DOHH2 (cell line): ENCODE measurements at regions not wholly inside any gene's neighbourhood (a gene's known extent, or its start where the extent isn't known, plus 50 kb on each side); places are given as distances from the start of the nearest gene placed in this dataset.

Source experiments
- H3F3A ChIP-seq: fragments of 200-600 bp; sonication (generic), shearing (Covaris generic); 2 replicates; pipeline ENCODE4 v1.6.0; 2016; ENCODE audit warnings: antibody characterized with exemption, mild to moderate bottlenecking; ENCODE audit not compliant: control insufficient read depth, insufficient read depth
- H3K27ac ChIP-seq: fragments of 200-600 bp; sonication (generic); 2 replicates; pipeline ENCODE4 v1.5.1; 2014; ENCODE audit warnings: low read depth, mild to moderate bottlenecking, low read length, moderate library complexity
- H3K27me3 ChIP-seq: fragments of 200-600 bp; sonication (generic); 2 replicates; pipeline ENCODE4 v1.6.1; 2014; ENCODE audit warnings: mild to moderate bottlenecking, low read length, mixed read lengths; ENCODE audit not compliant: control insufficient read depth
- H3K36me3 ChIP-seq: fragments of 200-600 bp; sonication (generic); 2 replicates; pipeline ENCODE4 v1.6.1; 2014; ENCODE audit warnings: mild to moderate bottlenecking, low read length, moderate library complexity, mixed read lengths; ENCODE audit not compliant: control insufficient read depth
- H3K4me1 ChIP-seq: fragments of 200-600 bp; sonication (generic); 2 replicates; pipeline ENCODE4 v1.6.1; 2014; ENCODE audit warnings: mild to moderate bottlenecking, low read length, mixed read lengths; ENCODE audit not compliant: control insufficient read depth
- H3K4me2 ChIP-seq: fragments of 200-600 bp; sonication (generic); 2 replicates; pipeline ENCODE4 v1.6.0; 2014; ENCODE audit warnings: mild to moderate bottlenecking, low read length, moderate library complexity
- H3K4me3 ChIP-seq: fragments of 200-600 bp; sonication (generic); 2 replicates; pipeline ENCODE4 v1.5.1; 2014; ENCODE audit warnings: mild to moderate bottlenecking, low read length, mixed read lengths
- H3K79me2 ChIP-seq: fragments of 200-600 bp; sonication (generic); 2 replicates; pipeline ENCODE4 v1.6.1; 2014; ENCODE audit warnings: mild to moderate bottlenecking, low read length, mixed read lengths; ENCODE audit not compliant: control insufficient read depth
- H3K9me2 ChIP-seq: fragments of 200-600 bp; sonication (generic); replicated peaks from 2 replicates; pipeline ENCODE4 v1.6.1; 2014; ENCODE audit warnings: mild to moderate bottlenecking, low read length, mixed read lengths; ENCODE audit not compliant: control insufficient read depth
- H3K9me3 ChIP-seq: fragments of 200-600 bp; sonication (generic); 2 replicates; pipeline ENCODE4 v1.6.1; 2014; ENCODE audit warnings: antibody characterized with exemption, low read length, mixed read lengths; ENCODE audit not compliant: control insufficient read depth, insufficient read depth
- H4K20me1 ChIP-seq: fragments of 200-600 bp; sonication (generic); 2 replicates; pipeline ENCODE4 v1.6.0; 2014; ENCODE audit warnings: low read depth, mild to moderate bottlenecking, antibody characterized with exemption, low read length, moderate library complexity; ENCODE audit not compliant: control insufficient read depth, insufficient read depth
- EZH2phosphoT487 ChIP-seq: fragments of 200-600 bp; sonication (generic); IDR thresholded peaks from 2 replicates; pipeline ENCODE4 v1.6.1; 2017; ENCODE audit warnings: borderline replicate concordance, mild to moderate bottlenecking, antibody characterized with exemption, low read length, moderate library complexity, mixed read lengths
- TF ChIP-seq, protein P1 (sequence below): fragments of 200-600 bp; sonication (generic); IDR thresholded peaks from one replicate; pipeline ENCODE4 v1.5.1; 2014; ENCODE audit warnings: antibody characterized with exemption, mild to moderate bottlenecking, low read depth, low read length; ENCODE audit not compliant: poor library complexity, severe bottlenecking

DNA sequence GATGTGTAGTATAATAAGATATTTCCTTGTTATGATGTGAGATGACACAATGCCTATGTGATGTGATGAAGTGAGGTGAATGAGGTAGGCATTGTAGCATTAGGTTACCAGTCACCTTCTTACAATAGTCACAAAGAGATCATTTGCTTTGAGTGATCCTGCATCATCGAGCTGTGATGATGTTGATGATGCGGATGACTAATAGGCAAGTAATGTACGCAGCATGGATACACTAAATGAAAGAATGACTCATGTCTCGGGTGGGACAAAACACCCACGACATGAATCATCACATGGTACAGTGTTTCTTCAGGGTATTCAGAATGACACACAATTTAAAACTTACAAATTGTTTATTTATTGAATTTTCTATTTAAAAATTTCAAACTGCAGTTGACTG is 806.3 kb upstream of the GJE1 start:
- H3K27me3 ChIP-seq = no peaks in the 10 kb centered on the region
- H3K79me2 ChIP-seq = no peaks in the 10 kb centered on the region
- no peak overlapping the region for H3K4me3 ChIP-seq
- H3K4me2 ChIP-seq = no peak overlapping the region
- H3K4me1 ChIP-seq = no peaks in the 10 kb centered on the region
- no peaks in the 10 kb centered on the region for H4K20me1 ChIP-seq
- H3K27ac ChIP-seq = no peak overlapping the region
- no peak for TF ChIP-seq EZH2phosphoT487
- TF ChIP-seq, protein P1, sequence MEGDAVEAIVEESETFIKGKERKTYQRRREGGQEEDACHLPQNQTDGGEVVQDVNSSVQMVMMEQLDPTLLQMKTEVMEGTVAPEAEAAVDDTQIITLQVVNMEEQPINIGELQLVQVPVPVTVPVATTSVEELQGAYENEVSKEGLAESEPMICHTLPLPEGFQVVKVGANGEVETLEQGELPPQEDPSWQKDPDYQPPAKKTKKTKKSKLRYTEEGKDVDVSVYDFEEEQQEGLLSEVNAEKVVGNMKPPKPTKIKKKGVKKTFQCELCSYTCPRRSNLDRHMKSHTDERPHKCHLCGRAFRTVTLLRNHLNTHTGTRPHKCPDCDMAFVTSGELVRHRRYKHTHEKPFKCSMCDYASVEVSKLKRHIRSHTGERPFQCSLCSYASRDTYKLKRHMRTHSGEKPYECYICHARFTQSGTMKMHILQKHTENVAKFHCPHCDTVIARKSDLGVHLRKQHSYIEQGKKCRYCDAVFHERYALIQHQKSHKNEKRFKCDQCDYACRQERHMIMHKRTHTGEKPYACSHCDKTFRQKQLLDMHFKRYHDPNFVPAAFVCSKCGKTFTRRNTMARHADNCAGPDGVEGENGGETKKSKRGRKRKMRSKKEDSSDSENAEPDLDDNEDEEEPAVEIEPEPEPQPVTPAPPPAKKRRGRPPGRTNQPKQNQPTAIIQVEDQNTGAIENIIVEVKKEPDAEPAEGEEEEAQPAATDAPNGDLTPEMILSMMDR = no peak
- no peaks in the 10 kb centered on the region for H3K9me2 ChIP-seq
- no peaks in the 10 kb centered on the region for H3K9me3 ChIP-seq
- no peaks in the 10 kb centered on the region for H3K36me3 ChIP-seq
- H3F3A ChIP-seq = no peaks in the 10 kb centered on the region

DNA sequence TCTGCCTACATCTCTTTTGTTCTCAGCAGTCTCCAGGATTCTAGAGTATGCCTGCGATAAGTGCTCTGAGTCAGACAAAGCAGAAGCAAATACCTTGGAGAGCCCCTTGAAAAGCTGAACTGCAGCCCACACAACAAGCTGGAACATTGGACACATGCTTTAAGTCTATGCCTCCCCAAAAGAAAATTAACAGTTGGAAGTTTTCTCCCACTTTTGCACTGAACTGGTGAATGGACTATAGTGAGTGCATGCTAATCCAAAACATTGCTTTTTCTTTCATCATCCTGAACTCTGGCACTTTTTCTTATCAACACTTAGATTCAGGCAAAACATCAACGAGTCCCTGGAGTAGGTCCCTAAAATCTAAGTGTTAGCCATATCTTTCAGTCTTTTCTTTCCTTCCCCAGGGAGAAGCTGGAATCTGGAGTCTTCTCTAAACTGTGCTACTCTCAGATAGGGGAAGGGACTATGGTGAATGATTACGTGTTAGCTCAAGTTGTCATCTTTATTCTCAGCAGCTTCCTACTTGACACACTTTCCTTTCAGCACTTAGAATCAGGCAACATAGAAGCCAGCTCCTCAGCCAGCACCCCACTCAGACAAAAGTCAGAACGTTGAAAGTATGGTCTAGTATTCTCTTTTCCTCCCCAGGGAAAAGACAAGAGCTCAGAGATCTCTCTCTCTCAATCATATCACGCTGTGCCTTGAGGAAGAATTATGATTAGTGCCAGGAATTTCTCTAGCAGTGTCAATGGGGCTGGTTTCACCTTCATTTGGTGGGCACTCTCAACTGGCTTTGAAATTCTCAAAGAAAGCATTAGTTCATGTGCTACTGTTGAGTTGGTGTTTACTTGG is 811.0 kb upstream of the GJE1 start:
- Histone ChIP-seq H3K79me2 (no peaks in the 10 kb centered on the region), H3K4me1 (no peaks in the 10 kb centered on the region), H3K27me3 (no peaks in the 10 kb centered on the region), H3K9me3 (no peaks in the 10 kb centered on the region), H3F3A (no peaks in the 10 kb centered on the region), H3K4me3 (no peak overlapping the region), H3K27ac (no peak overlapping the region), H3K9me2 (no peaks in the 10 kb centered on the region), H4K20me1 (no peaks in the 10 kb centered on the region), H3K4me2 (no peak overlapping the region), H3K36me3 (no peaks in the 10 kb centered on the region)
- TF ChIP-seq, protein P1 = no peak
- TF ChIP-seq EZH2phosphoT487 = no peak

DNA sequence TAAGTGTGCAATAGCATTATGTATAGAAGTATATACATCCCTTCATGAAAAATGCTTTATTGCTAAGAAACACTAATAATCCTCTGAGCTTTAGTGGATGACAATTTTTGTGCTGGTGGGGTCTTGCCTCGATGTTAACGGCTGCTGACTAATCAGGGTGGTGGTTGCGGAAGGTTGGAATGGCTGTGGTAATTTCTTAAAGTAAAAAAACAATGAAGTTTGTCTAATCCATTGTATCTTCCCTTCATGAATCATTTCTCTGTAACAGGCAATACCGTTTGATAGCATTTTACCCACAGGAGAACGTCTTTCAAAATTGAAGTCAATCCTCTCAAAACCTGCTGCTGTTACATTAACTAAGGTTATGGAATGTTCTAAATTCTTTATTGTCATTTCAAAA is 816.5 kb upstream of the GJE1 start:
- TF ChIP-seq, protein P1 = no peak
- no peak for TF ChIP-seq EZH2phosphoT487
- no peaks in the 10 kb centered on the region for H3K9me2 ChIP-seq
- H3K4me3 ChIP-seq = no peak overlapping the region

More for the DNA sequence above, 816.5 kb upstream of the GJE1 start:
- Histone ChIP-seq H3K79me2 (no peaks in the 10 kb centered on the region), H3K27me3 (no peaks in the 10 kb centered on the region), H3K36me3 (no peaks in the 10 kb centered on the region), H3K4me2 (no peak overlapping the region), H3K4me1 (no peaks in the 10 kb centered on the region), H3K27ac (no peak overlapping the region), H3K9me3 (no peaks in the 10 kb centered on the region), H4K20me1 (no peaks in the 10 kb centered on the region), H3F3A (no peaks in the 10 kb centered on the region)
